Right renal cortex interstitium (tissue), 3 donors: ENCODE measurements at regions not wholly inside any gene's neighbourhood (a gene's known extent, or its start where the extent isn't known, plus 50 kb on each side); places are given as distances from the start of the nearest gene placed in this dataset.
"Not testable (repeated sequence)": the region's sequence is repeated elsewhere in the genome, so short reads cannot be mapped to it uniquely, and the experiment has no call there.

Experiments used
- DNase-seq, 3 donors: peaks; one replicate each; pipeline ENCODE4 v3.0.0-alpha.2; 2013; ENCODE audit warnings: low read depth in 3 of 3, low spot score in 2 of 3

- DNase-seq: not testable (repeated sequence)
Observed at GRCh38 chr4:187505798-187506141, 489.8 kb upstream of the ZFP42 start.

- DNase-seq: no peak
Observed at GRCh38 chr4:187516224-187516623, 479.3 kb upstream of the ZFP42 start.

- DNase-seq: no peak
Observed at GRCh38 chr4:187541666-187542065, 453.9 kb upstream of the ZFP42 start.

GRCh38 chr4:187544461-187545053 is 451.0 kb upstream of the ZFP42 start:
- DNase-seq: no peak

- peak; percentile 19 to 29 (median 23) for DNase-seq
Observed at GRCh38 chr4:187547316-187547715, 448.3 kb upstream of the ZFP42 start.

- no peak for DNase-seq
Observed at GRCh38 chr4:187550256-187550950, 445.2 kb upstream of the ZFP42 start.

GRCh38 chr4:187552781-187553180 is 442.8 kb upstream of the ZFP42 start:
- DNase-seq: no peak

GRCh38 chr4:187555174-187555573 is 440.4 kb upstream of the ZFP42 start:
- DNase-seq: no peak

- no peak for DNase-seq
Observed at GRCh38 chr4:187558391-187558790, 437.2 kb upstream of the ZFP42 start.

GRCh38 chr4:187562345-187562744 is 433.2 kb upstream of the ZFP42 start:
- DNase-seq: no peak

GRCh38 chr4:187565416-187565815 is 430.2 kb upstream of the ZFP42 start:
- no peak for DNase-seq

GRCh38 chr4:187569871-187570270 is 425.7 kb upstream of the ZFP42 start:
- DNase-seq: no peak

GRCh38 chr4:187575706-187576105 is 419.9 kb upstream of the ZFP42 start:
- no peak for DNase-seq

GRCh38 chr4:187576751-187577150 is 418.8 kb upstream of the ZFP42 start:
- no peak for DNase-seq

- DNase-seq: no peak
Observed at GRCh38 chr4:187577941-187578480, 417.6 kb upstream of the ZFP42 start.

GRCh38 chr4:187586892-187587291 is 408.7 kb upstream of the ZFP42 start:
- DNase-seq: no peak

- no peak for DNase-seq
Observed at GRCh38 chr4:187598196-187598595, 397.4 kb upstream of the ZFP42 start.

GRCh38 chr4:187602339-187603092 is 393.1 kb upstream of the ZFP42 start:
- no peak for DNase-seq

- no peak for DNase-seq
Observed at GRCh38 chr4:187603093-187604025, 392.2 kb upstream of the ZFP42 start.

- DNase-seq: no peak
Observed at GRCh38 chr4:187604984-187605383, 390.6 kb upstream of the ZFP42 start.

GRCh38 chr4:187606581-187606980 is 389.0 kb upstream of the ZFP42 start:
- DNase-seq: no peak
